HepG2 (cell line): ENCODE measurements at regions not wholly inside any gene's neighbourhood (a gene's known extent, or its start where the extent isn't known, plus 50 kb on each side); places are given as distances from the start of the nearest gene placed in this dataset.

Experiments used
- ATAC-seq: fragments of 200-7000 bp; cut with Tn5 transposase; 3 replicates; pipeline ENCODE4 v1.9.1; 2020; ENCODE audit warnings: mild to moderate bottlenecking, moderate library complexity
- BruUV-seq: library from RNA; stranded (reverse); fragments of 400-500 nt; replicated peaks from 2 replicates; lab custom pipeline; 2021; lab: Mats Ljungman, UMichigan
- CTCF ChIA-PET: fragments of 300-600 bp; formaldehyde crosslinking; extraction: SDS; loops from one replicate; lab custom pipeline; 2021; ENCODE audit warnings: low total read pairs, inconsistent platforms, low intra/inter-chr PET ratio; lab: Yijun Ruan, JAX
- POLR2A ChIA-PET: fragments of 350-600 bp; sonication (Branson Sonifier 250); formaldehyde crosslinking; loops from one replicate; lab custom pipeline; 2020; ENCODE audit warnings: antibody characterized with exemption, inconsistent platforms; lab: Yijun Ruan, JAX
- DNase-seq: peaks from one replicate; pipeline ENCODE4 v3.0.0-alpha.2; 2015; ENCODE audit warnings: low spot score
- FAIRE-seq: peaks from 3 replicates; lab custom pipeline; 2011; peaks lifted over from hg19 to GRCh38; lab: Jason Lieb, UNC
- H2AFZ ChIP-seq: one replicate; pipeline ENCODE4 v1.6.1; 2011; ENCODE audit warnings: low read length, inconsistent platforms
- H3K27ac ChIP-seq: fragments of 300-600 bp; 3 replicates; pipeline ENCODE4 v1.8.0; 2011; ENCODE audit warnings: mixed run types, mild to moderate bottlenecking, mixed read lengths, low read length, inconsistent platforms; ENCODE audit not compliant: insufficient read depth; ENCODE audit errors: extremely low read length
- H3K27me3 ChIP-seq, 2 experiments: fragments of 200-600 bp in 1 of 2; 2 replicates in 1 of 2; 3 replicates in 1 of 2; pipeline versions ENCODE4 v1.6.0 to v1.8.0; 2011; ENCODE audit warnings: low read length in 2 of 2, mild to moderate bottlenecking in 2 of 2, moderate library complexity in 2 of 2, inconsistent platforms in 1 of 2; ENCODE audit not compliant: insufficient read depth in 2 of 2, control insufficient read depth in 1 of 2
- H3K36me3 ChIP-seq, 2 experiments: fragments of 200-600 bp in 1 of 2; replicated peaks in 1 of 2; 2 replicates in 1 of 2; 3 replicates in 1 of 2; pipeline versions ENCODE4 v1.5.1 to v1.8.0; 2011; ENCODE audit warnings: low read length in 2 of 2, inconsistent platforms in 1 of 2; ENCODE audit not compliant: insufficient read depth in 2 of 2, control insufficient read depth in 1 of 2
- H3K4me1 ChIP-seq: 2 replicates; pipeline ENCODE4 v1.5.1; 2012; ENCODE audit warnings: low read length, inconsistent platforms; ENCODE audit not compliant: insufficient read depth
- H3K4me2 ChIP-seq: 2 replicates; pipeline ENCODE4 v1.6.0; 2011; ENCODE audit warnings: low read depth, low read length, inconsistent platforms
- H3K4me3 ChIP-seq, 3 experiments: fragments of 200-600 bp in 1 of 3; sonication (generic), shearing (Covaris generic) in 1 of 3; replicated peaks in 1 of 3; 2 replicates each; pipeline ENCODE4 v1.5.1; 2011 to 2016; ENCODE audit warnings: low read length in 3 of 3, inconsistent platforms in 2 of 3, low read depth in 2 of 3, mild to moderate bottlenecking in 2 of 3, control low read depth in 1 of 3, mixed read lengths in 1 of 3; ENCODE audit not compliant: insufficient read depth in 1 of 3
- H3K79me2 ChIP-seq: one replicate; pipeline ENCODE4 v1.6.1; 2011; ENCODE audit warnings: low read length, inconsistent platforms; ENCODE audit not compliant: insufficient read depth
- H3K9ac ChIP-seq: 2 replicates; pipeline ENCODE4 v1.6.0; 2011; ENCODE audit warnings: mild to moderate bottlenecking, low read depth, low read length, inconsistent platforms; ENCODE audit not compliant: insufficient read depth
- H3K9me3 ChIP-seq: 2 replicates; pipeline ENCODE4 v1.5.1; 2012; ENCODE audit warnings: mild to moderate bottlenecking, low read length
- H4K20me1 ChIP-seq: 2 replicates; pipeline ENCODE4 v1.6.0; 2011; ENCODE audit warnings: inconsistent platforms, mild to moderate bottlenecking, low read length, moderate library complexity; ENCODE audit not compliant: insufficient read depth
- ARNTL ChIP-seq: sonication (generic); formaldehyde crosslinking; IDR thresholded peaks from 2 replicates; pipeline ENCODE4 v1.4.0; 2020; ENCODE audit warnings: mild to moderate bottlenecking, missing genetic modification reagents
- BCL6 ChIP-seq: IDR thresholded peaks from 2 replicates; pipeline ENCODE4 v1.6.1; 2016; ENCODE audit warnings: missing genetic modification reagents, missing compliant biosample characterization
- CAMTA2 ChIP-seq: sonication (generic); formaldehyde crosslinking; IDR thresholded peaks from 2 replicates; pipeline ENCODE4 v1.4.0; 2020; ENCODE audit warnings: mild to moderate bottlenecking, missing genetic modification reagents, borderline replicate concordance
- HCFC1 ChIP-seq: fragments of 150-350 bp; IDR thresholded peaks from 2 replicates; pipeline ENCODE4 v1.6.1; 2014; ENCODE audit warnings: low read depth, low read length
- NKX3-1 ChIP-seq: sonication (generic); formaldehyde crosslinking; IDR thresholded peaks from 2 replicates; pipeline ENCODE4 v1.5.0; 2020; ENCODE audit warnings: missing genetic modification reagents
- PCBP2 ChIP-seq: fragments of 200-400 bp; formaldehyde crosslinking; optimal IDR thresholded peaks from 2 replicates; pipeline ENCODE3; 2018; ENCODE audit warnings: low read length, low read depth; ENCODE audit not compliant: poor library complexity, severe bottlenecking
- RELA ChIP-seq: sonication (generic); formaldehyde crosslinking; IDR thresholded peaks from 2 replicates; pipeline ENCODE4 v1.4.0; 2020; ENCODE audit warnings: missing genetic modification reagents
- ZNF383 ChIP-seq: sonication (generic); formaldehyde crosslinking; IDR thresholded peaks from 2 replicates; pipeline ENCODE4 v1.4.0; 2020; ENCODE audit warnings: missing genetic modification reagents, mild to moderate bottlenecking, borderline replicate concordance
- ZNF432 ChIP-seq: sonication (generic); formaldehyde crosslinking; IDR thresholded peaks from 2 replicates; pipeline ENCODE4 v1.5.0; 2020; ENCODE audit warnings: missing genetic modification reagents, mild to moderate bottlenecking, borderline replicate concordance
- ZNF557 ChIP-seq: sonication (generic); formaldehyde crosslinking; IDR thresholded peaks from 2 replicates; pipeline ENCODE4 v1.4.0; 2020; ENCODE audit warnings: missing genetic modification reagents
- WGBS: methylation state at CpG from one replicate; pipeline ENCODE4 v1.1.6; 2017; ENCODE audit warnings: low lambda C conversion rate; 5-methylcytosine and 5-hydroxymethylcytosine counted together
- in situ Hi-C: cut with HindIII; loops from 2 replicates; pipeline ENCODE4 v1.10.0; 2017; ENCODE audit warnings: low pct_unique_long_range_greater_than_20kb; ENCODE audit not compliant: extremely low pct_ligation_motif_present
- intact Hi-C: fragments of 100-400 bp; cut with micrococcal nuclease; formaldehyde crosslinking; loops from one replicate; pipeline ENCODE4 v1.10.0; 2022; ENCODE audit not compliant: unreplicated experiment
- TF ChIP-seq, protein P1 (sequence below): sonication (generic); formaldehyde crosslinking; IDR thresholded peaks from 2 replicates; pipeline ENCODE4 v1.4.0; 2020; ENCODE audit warnings: mild to moderate bottlenecking, missing genetic modification reagents
- TF ChIP-seq, protein P2 (sequence below): sonication (generic); formaldehyde crosslinking; IDR thresholded peaks from 2 replicates; pipeline ENCODE4 v1.4.0; 2020; ENCODE audit warnings: missing genetic modification reagents, borderline replicate concordance

DNA sequence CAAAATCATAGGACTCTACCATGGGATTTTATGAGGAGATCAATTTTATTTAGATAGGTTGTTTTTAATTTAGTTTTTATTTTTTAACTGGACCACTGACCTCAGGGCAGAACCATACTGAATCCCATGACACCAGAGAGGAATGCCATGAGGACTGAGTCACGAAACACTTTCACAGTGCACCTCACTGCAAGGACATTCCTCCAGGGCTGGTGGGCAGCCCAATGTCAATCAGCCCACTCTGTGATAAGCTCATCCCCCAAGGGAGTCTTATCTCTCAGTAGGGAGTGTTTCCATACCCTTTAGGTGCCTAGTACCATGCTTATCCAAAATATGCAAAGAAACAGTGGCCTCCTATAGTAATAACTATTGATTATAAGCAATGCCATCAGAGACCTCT lies 224.5 kb upstream of the CDH6 start:
- CTCF ChIA-PET, result no interaction called here
- H2AFZ ChIP-seq, result no peak overlapping the region
- H3K27me3 ChIP-seq, result no peaks in the 10 kb centered on the region
- no peaks in the 10 kb centered on the region for H3K9me3 ChIP-seq
- no TSS peak for BruUV-seq
- DNase-seq (no peak), FAIRE-seq (no peak), ATAC-seq (no peak)
- no peak overlapping the region for H3K4me2 ChIP-seq
- no peak overlapping the region for H3K9ac ChIP-seq
- no peaks in the 10 kb centered on the region for H3K4me1 ChIP-seq
- H3K4me3 ChIP-seq, result no peak overlapping the region
- H3K27ac ChIP-seq, result no peak overlapping the region
- intact Hi-C loops, result no loop called here
- no peaks in the 10 kb centered on the region for H3K79me2 ChIP-seq
- WGBS, result 0% methylated on average over 1 of the region's 1 CpG
- no peaks in the 10 kb centered on the region for H4K20me1 ChIP-seq
- POLR2A ChIA-PET, result no interaction called here
- in situ Hi-C loops, result no loop called here
- no peaks in the 10 kb centered on the region for H3K36me3 ChIP-seq
- no peak for TF ChIP-seq ZNF557 (CRISPR knock-in tag)
- TF ChIP-seq CAMTA2, result no peak
- no peak for TF ChIP-seq RELA (CRISPR knock-in tag)
- TF ChIP-seq PCBP2, result no peak
- no peak for TF ChIP-seq NKX3-1 (CRISPR knock-in tag)
- TF ChIP-seq, protein P1, sequence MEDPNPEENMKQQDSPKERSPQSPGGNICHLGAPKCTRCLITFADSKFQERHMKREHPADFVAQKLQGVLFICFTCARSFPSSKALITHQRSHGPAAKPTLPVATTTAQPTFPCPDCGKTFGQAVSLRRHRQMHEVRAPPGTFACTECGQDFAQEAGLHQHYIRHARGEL (CRISPR knock-in tag), result no peak
- TF ChIP-seq ARNTL (CRISPR knock-in tag), result no peak
- TF ChIP-seq BCL6, result no peak
- no peak for TF ChIP-seq ZNF432
- TF ChIP-seq, protein P2, sequence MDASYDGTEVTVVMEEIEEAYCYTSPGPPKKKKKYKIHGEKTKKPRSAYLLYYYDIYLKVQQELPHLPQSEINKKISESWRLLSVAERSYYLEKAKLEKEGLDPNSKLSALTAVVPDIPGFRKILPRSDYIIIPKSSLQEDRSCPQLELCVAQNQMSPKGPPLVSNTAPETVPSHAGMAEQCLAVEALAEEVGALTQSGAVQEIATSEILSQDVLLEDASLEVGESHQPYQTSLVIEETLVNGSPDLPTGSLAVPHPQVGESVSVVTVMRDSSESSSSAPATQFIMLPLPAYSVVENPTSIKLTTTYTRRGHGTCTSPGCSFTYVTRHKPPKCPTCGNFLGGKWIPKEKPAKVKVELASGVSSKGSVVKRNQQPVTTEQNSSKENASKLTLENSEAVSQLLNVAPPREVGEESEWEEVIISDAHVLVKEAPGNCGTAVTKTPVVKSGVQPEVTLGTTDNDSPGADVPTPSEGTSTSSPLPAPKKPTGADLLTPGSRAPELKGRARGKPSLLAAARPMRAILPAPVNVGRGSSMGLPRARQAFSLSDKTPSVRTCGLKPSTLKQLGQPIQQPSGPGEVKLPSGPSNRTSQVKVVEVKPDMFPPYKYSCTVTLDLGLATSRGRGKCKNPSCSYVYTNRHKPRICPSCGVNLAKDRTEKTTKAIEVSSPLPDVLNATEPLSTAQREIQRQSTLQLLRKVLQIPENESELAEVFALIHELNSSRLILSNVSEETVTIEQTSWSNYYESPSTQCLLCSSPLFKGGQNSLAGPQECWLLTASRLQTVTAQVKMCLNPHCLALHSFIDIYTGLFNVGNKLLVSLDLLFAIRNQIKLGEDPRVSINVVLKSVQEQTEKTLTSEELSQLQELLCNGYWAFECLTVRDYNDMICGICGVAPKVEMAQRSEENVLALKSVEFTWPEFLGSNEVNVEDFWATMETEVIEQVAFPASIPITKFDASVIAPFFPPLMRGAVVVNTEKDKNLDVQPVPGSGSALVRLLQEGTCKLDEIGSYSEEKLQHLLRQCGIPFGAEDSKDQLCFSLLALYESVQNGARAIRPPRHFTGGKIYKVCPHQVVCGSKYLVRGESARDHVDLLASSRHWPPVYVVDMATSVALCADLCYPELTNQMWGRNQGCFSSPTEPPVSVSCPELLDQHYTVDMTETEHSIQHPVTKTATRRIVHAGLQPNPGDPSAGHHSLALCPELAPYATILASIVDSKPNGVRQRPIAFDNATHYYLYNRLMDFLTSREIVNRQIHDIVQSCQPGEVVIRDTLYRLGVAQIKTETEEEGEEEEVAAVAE (CRISPR knock-in tag), result no peak
- no peak for TF ChIP-seq HCFC1
- TF ChIP-seq ZNF383 (CRISPR knock-in tag), result no peak
